ENCODE measurements at regions not wholly inside any gene's neighbourhood (a gene's known extent, or its start where the extent isn't known, plus 50 kb on each side); places are given as distances from the start of the nearest gene placed in this dataset.

DNA sequence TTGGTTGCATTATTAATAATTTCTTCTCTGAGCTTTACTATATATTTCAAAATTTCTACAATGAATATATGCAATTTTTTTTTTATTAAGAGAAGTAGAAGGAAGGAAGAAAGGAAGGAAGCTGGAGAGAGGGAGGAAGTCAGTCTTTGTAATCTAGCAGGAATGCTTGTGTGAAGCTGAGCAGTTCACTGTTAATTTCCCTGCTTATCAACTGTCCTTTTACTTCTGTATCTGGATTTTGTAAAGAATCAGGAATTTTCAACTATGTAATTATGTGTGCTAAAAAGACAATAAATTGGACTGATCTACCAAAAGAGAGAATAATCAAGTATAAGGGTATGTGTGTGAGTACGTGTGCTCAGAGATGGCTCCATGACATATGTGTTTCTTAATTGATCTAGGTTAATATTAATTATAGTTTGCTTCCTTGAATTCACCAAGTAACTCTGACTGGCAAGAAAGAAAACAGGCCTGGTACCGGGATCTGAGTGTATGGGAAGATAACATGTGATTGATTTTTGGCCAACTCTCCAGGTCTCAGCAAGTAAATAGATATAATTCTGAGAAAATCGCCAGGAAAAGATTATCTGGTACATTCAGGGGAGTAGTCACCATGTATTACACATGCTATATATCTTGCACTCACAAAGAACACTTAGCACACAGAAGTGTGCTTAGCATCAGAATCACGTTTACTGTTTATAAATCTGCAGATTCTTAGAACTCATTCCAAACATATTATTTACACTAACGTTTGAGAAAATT lies 1758.8 kb upstream of the WWC1 start:
- Mint-ChIP-seq H3K36me3 (ENCODE audit: low read depth) (no peaks in the 10 kb centered on the region), H3K4me3 (no peak overlapping the region), H3K27ac (no peak overlapping the region), H3K4me1 (ENCODE audit: low read depth) (no peaks in the 10 kb centered on the region), H3K9me3 (ENCODE audit: insufficient read depth) (peaks cover 8% of the 10 kb centered on the region), H3K27me3 (ENCODE audit: low read depth) (no peaks in the 10 kb centered on the region)
- ChIA-PET POLR2A (no interaction called here), CTCF (no interaction called here)
- ATAC-seq (no peak), DNase-seq (no peak)

DNA sequence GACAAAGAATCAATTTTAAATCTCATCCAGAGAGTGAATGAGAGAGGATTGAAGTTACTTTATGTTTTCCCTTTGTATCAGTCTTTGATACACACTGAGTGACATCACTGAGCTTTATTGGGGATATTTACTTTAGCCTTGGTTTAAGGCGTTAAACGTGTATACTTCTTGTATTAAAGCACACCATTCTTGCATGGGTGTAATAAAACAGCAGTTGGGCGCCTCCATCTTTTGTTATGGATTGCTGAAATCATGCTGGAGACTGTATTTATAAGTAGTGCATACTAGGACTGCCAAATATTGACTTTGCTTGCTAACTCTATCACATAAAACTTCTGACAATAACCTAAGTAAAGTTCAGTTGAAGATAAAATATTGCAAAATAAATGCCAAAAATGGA lies 1755.8 kb upstream of the WWC1 start:
- no peaks in the 10 kb centered on the region for H3K36me3 Mint-ChIP-seq (ENCODE audit: low read depth)
- ChIA-PET POLR2A (no interaction called here), CTCF (no interaction called here)
- H3K9me3 Mint-ChIP-seq (ENCODE audit: insufficient read depth): peaks cover 8% of the 10 kb centered on the region
- DNase-seq (no peak), ATAC-seq (no peak)
- H3K4me1 Mint-ChIP-seq (ENCODE audit: low read depth): no peaks in the 10 kb centered on the region
- H3K27ac Mint-ChIP-seq: no peak overlapping the region
- no peaks in the 10 kb centered on the region for H3K27me3 Mint-ChIP-seq (ENCODE audit: low read depth)
- H3K4me3 Mint-ChIP-seq: no peak overlapping the region

GRCh38 chr5:166540156-166540555 lies 1751.3 kb upstream of the WWC1 start:
- Mint-ChIP-seq H3K4me1 (ENCODE audit: low read depth) (no peaks in the 10 kb centered on the region), H3K4me3 (no peak overlapping the region), H3K9me3 (ENCODE audit: insufficient read depth) (peaks cover 9% of the 10 kb centered on the region), H3K27ac (no peak overlapping the region), H3K27me3 (ENCODE audit: low read depth) (no peaks in the 10 kb centered on the region), H3K36me3 (ENCODE audit: low read depth) (no peaks in the 10 kb centered on the region)
- DNase-seq (no peak), ATAC-seq (no peak)
- POLR2A ChIA-PET: no interaction called here
- CTCF ChIA-PET: no interaction called here

DNA sequence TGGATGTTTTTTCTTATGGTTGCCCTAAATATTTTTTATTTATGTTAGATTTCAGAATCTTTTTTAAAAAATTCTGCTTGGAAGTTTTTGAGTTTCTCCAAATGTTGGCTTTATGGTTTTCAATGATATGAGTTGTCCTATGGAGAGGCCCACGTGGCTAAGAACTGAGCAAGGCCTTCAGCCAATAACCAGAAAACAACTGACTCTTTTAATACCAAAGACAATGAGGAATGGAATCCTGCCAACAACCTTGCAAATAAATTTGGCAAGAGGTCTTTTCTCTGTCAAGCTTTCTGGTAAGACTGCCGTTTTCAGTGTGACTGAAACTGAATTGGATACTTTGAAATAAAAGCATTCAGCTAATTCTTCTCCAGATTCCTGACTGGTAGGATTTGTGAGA lies 1740.1 kb upstream of the WWC1 start:
- Mint-ChIP-seq H3K4me1 (ENCODE audit: low read depth) (no peaks in the 10 kb centered on the region), H3K36me3 (ENCODE audit: low read depth) (no peaks in the 10 kb centered on the region), H3K27ac (no peak overlapping the region), H3K4me3 (no peak overlapping the region), H3K27me3 (ENCODE audit: low read depth) (no peaks in the 10 kb centered on the region), H3K9me3 (ENCODE audit: insufficient read depth) (peaks cover 33% of the 10 kb centered on the region)
- DNase-seq (no peak), ATAC-seq (no peak)
- ChIA-PET POLR2A (no interaction called here), CTCF (no interaction called here)

GRCh38 chr5:166553778-166554177 lies 1737.7 kb upstream of the WWC1 start:
- H3K36me3 Mint-ChIP-seq (ENCODE audit: low read depth): no peaks in the 10 kb centered on the region
- POLR2A ChIA-PET: no interaction called here
- no peak overlapping the region for H3K4me3 Mint-ChIP-seq
- DNase-seq (no peak), ATAC-seq (no peak)
- H3K9me3 Mint-ChIP-seq (ENCODE audit: insufficient read depth): peaks cover 30% of the 10 kb centered on the region
- H3K27ac Mint-ChIP-seq: no peak overlapping the region
- no peaks in the 10 kb centered on the region for H3K4me1 Mint-ChIP-seq (ENCODE audit: low read depth)
- CTCF ChIA-PET: no interaction called here
- H3K27me3 Mint-ChIP-seq (ENCODE audit: low read depth): no peaks in the 10 kb centered on the region

GRCh38 chr5:166561759-166562158 lies 1729.7 kb upstream of the WWC1 start:
- H3K27ac Mint-ChIP-seq: no peak overlapping the region
- no peak for DNase-seq
- H3K36me3 Mint-ChIP-seq (ENCODE audit: low read depth): no peaks in the 10 kb centered on the region
- ATAC-seq: no peak
- CTCF ChIA-PET: no interaction called here
- no peaks in the 10 kb centered on the region for H3K4me1 Mint-ChIP-seq (ENCODE audit: low read depth)
- no peaks in the 10 kb centered on the region for H3K27me3 Mint-ChIP-seq (ENCODE audit: low read depth)
- POLR2A ChIA-PET: no interaction called here
- no peak overlapping the region for H3K4me3 Mint-ChIP-seq
- peaks cover 19% of the 10 kb centered on the region for H3K9me3 Mint-ChIP-seq (ENCODE audit: insufficient read depth)

GRCh38 chr5:166562246-166562645 lies 1729.2 kb upstream of the WWC1 start:
- H3K4me3 Mint-ChIP-seq: no peak overlapping the region
- peaks cover 19% of the 10 kb centered on the region for H3K9me3 Mint-ChIP-seq (ENCODE audit: insufficient read depth)
- DNase-seq (no peak), ATAC-seq (no peak)
- CTCF ChIA-PET: no interaction called here
- POLR2A ChIA-PET: no interaction called here
- H3K27ac Mint-ChIP-seq: no peak overlapping the region
- H3K36me3 Mint-ChIP-seq (ENCODE audit: low read depth): no peaks in the 10 kb centered on the region
- no peaks in the 10 kb centered on the region for H3K4me1 Mint-ChIP-seq (ENCODE audit: low read depth)
- H3K27me3 Mint-ChIP-seq (ENCODE audit: low read depth): no peaks in the 10 kb centered on the region

GRCh38 chr5:166566725-166567124 lies 1724.7 kb upstream of the WWC1 start:
- ATAC-seq (no peak), DNase-seq (no peak)
- Mint-ChIP-seq H3K4me3 (no peak overlapping the region), H3K27ac (no peak overlapping the region), H3K36me3 (ENCODE audit: low read depth) (no peaks in the 10 kb centered on the region), H3K9me3 (ENCODE audit: insufficient read depth) (peaks cover 3% of the 10 kb centered on the region), H3K27me3 (ENCODE audit: low read depth) (no peaks in the 10 kb centered on the region), H3K4me1 (ENCODE audit: low read depth) (no peaks in the 10 kb centered on the region)
- ChIA-PET POLR2A (no interaction called here), CTCF (no interaction called here)

DNA sequence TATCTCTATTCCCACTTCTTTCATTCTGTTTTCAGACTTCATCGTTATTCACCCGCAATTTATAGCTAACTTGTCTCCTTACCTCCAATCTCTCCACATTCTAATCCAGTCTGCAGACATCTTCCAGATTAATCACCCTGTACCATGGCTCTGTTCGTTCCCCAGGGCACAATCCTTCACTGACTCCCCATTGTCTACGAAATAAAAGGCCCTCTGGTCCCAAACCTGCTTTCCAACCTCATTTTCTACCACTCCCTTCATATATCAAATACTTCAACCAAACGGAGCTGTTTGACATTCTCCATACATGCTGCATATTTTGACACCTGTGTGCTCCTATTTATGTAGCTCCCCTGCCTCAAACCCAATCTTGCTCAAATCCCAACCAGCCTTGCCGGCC lies 1720.6 kb upstream of the WWC1 start:
- DNase-seq: no peak
- Mint-ChIP-seq H3K4me3 (no peak overlapping the region), H3K4me1 (ENCODE audit: low read depth) (no peaks in the 10 kb centered on the region), H3K9me3 (ENCODE audit: insufficient read depth) (peaks cover 12% of the 10 kb centered on the region), H3K36me3 (ENCODE audit: low read depth) (no peaks in the 10 kb centered on the region), H3K27ac (no peak overlapping the region), H3K27me3 (ENCODE audit: low read depth) (no peaks in the 10 kb centered on the region)
- CTCF ChIA-PET: no interaction called here
- POLR2A ChIA-PET: no interaction called here
- no peak for ATAC-seq

DNA sequence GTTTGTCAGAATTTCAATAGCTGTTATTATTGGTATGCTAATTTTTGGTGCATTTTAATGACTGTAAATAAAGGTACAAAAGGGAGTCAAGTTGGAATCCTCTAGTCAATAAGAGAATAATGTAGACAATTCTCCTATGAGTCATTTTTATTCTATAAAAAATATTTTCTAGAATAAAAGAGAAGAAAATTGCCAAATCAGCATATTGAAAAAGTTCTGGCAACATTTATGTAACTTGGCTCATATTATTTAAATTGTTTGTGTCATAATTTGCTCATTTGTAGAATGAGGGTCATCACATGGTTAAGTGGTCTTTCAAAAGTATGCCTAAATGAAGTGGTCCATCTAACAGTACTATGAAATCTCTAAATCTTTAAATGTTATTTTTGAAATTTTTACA lies 1719.8 kb upstream of the WWC1 start:
- ATAC-seq (no peak), DNase-seq (no peak)
- H3K4me3 Mint-ChIP-seq: no peak overlapping the region
- POLR2A ChIA-PET: no interaction called here
- H3K27me3 Mint-ChIP-seq (ENCODE audit: low read depth): no peaks in the 10 kb centered on the region
- CTCF ChIA-PET: no interaction called here
- no peaks in the 10 kb centered on the region for H3K36me3 Mint-ChIP-seq (ENCODE audit: low read depth)
- H3K9me3 Mint-ChIP-seq (ENCODE audit: insufficient read depth): peaks cover 12% of the 10 kb centered on the region
- no peak overlapping the region for H3K27ac Mint-ChIP-seq
- H3K4me1 Mint-ChIP-seq (ENCODE audit: low read depth): no peaks in the 10 kb centered on the region

DNA sequence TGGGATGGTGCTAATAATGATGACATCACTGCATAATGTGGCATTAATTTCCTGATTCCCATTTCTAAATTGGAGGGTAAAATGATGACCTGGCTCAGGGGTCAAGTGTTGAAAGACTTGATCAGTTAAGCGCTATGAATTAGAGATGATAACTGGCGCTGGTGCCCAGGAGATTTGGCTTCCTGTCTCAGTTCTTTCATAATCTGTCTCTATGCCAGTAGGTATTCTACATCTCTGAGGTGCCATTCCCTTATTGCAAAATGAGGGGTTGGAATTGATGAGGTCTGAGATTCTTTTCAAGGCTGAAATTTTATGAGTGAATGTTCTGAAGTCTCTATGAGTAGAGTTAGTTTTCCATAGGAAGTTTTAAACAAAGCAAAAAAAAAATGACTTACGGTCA lies 1715.1 kb upstream of the WWC1 start:
- H3K27ac Mint-ChIP-seq: no peak overlapping the region
- H3K9me3 Mint-ChIP-seq (ENCODE audit: insufficient read depth): peaks cover 12% of the 10 kb centered on the region
- ChIA-PET POLR2A (no interaction called here), CTCF (no interaction called here)
- DNase-seq (no peak), ATAC-seq (no peak)
- H3K4me3 Mint-ChIP-seq: no peak overlapping the region
- H3K4me1 Mint-ChIP-seq (ENCODE audit: low read depth): no peaks in the 10 kb centered on the region
- H3K36me3 Mint-ChIP-seq (ENCODE audit: low read depth): no peaks in the 10 kb centered on the region
- no peaks in the 10 kb centered on the region for H3K27me3 Mint-ChIP-seq (ENCODE audit: low read depth)

GRCh38 chr5:166581826-166582225 lies 1709.6 kb upstream of the WWC1 start:
- DNase-seq: no peak
- ChIA-PET POLR2A (no interaction called here), CTCF (no interaction called here)
- H3K27ac Mint-ChIP-seq: no peak overlapping the region
- H3K36me3 Mint-ChIP-seq (ENCODE audit: low read depth): no peaks in the 10 kb centered on the region
- H3K4me1 Mint-ChIP-seq (ENCODE audit: low read depth): no peaks in the 10 kb centered on the region
- no peaks in the 10 kb centered on the region for H3K27me3 Mint-ChIP-seq (ENCODE audit: low read depth)
- no peak overlapping the region for H3K4me3 Mint-ChIP-seq
- peaks cover 9% of the 10 kb centered on the region for H3K9me3 Mint-ChIP-seq (ENCODE audit: insufficient read depth)
- no peak for ATAC-seq

GRCh38 chr5:166582416-166582815 lies 1709.0 kb upstream of the WWC1 start:
- H3K27me3 Mint-ChIP-seq (ENCODE audit: low read depth): no peaks in the 10 kb centered on the region
- no peaks in the 10 kb centered on the region for H3K4me1 Mint-ChIP-seq (ENCODE audit: low read depth)
- no peak overlapping the region for H3K27ac Mint-ChIP-seq
- CTCF ChIA-PET: no interaction called here
- no peaks in the 10 kb centered on the region for H3K36me3 Mint-ChIP-seq (ENCODE audit: low read depth)
- H3K4me3 Mint-ChIP-seq: no peak overlapping the region
- ATAC-seq (no peak), DNase-seq (no peak)
- POLR2A ChIA-PET: no interaction called here
- H3K9me3 Mint-ChIP-seq (ENCODE audit: insufficient read depth): peaks cover 9% of the 10 kb centered on the region

All from activated CD8-positive, alpha-beta T cell treated with anti-CD3 and anti-CD28 coated beads, Interleukin-2, amount 10 ng/mL, durations not matched to agents 7 days and 5 days (primary cell).